ENCODE measurements at regions not wholly inside any gene's neighbourhood (a gene's known extent, or its start where the extent isn't known, plus 50 kb on each side); places are given as distances from the start of the nearest gene placed in this dataset.
"Not testable (repeated sequence)": the region's sequence is repeated elsewhere in the genome, so short reads cannot be mapped to it uniquely, and the experiment has no call there.

- TF ChIP-seq FOXM1 (IDR thresholded peaks at IDR 0.05; ENCODE audit: borderline replicate concordance): no peak
- TF ChIP-seq TARDBP (IDR thresholded peaks at IDR 0.05): no peak
- no peak for TF ChIP-seq PKNOX1 (IDR thresholded peaks at IDR 0.05)
- TF ChIP-seq ARNT (IDR thresholded peaks at IDR 0.05): no peak
- TF ChIP-seq L3MBTL2 (conservative IDR thresholded peaks at IDR 0.05): no peak
- no peak for TF ChIP-seq NFRKB (IDR thresholded peaks at IDR 0.05)
- no peak for TF ChIP-seq ZNF384 (IDR thresholded peaks at IDR 0.05)
- no peak for TF ChIP-seq FOXA1 (IDR thresholded peaks at IDR 0.05)
- TF ChIP-seq ELF4 (IDR thresholded peaks at IDR 0.05): no peak
- TF ChIP-seq CTBP1 (IDR thresholded peaks at IDR 0.05; ENCODE audit: borderline replicate concordance): no peak
- TF ChIP-seq SP1 (IDR thresholded peaks at IDR 0.05): no peak
- no peak for DNase-seq (ENCODE audit: extremely low spot score)
- ChIA-PET POLR2A (no interaction called here), CTCF (no interaction called here)
Measured at GRCh38 chr3:59189526-59189925, 139.7 kb upstream of the CFAP20DC start.

GRCh38 chr3:59186725-59187124 lies 136.9 kb upstream of the CFAP20DC start:
- CTCF ChIA-PET: no interaction called here
- POLR2A ChIA-PET: no interaction called here
- TF ChIP-seq L3MBTL2 (conservative IDR thresholded peaks at IDR 0.05) (no peak), PKNOX1 (IDR thresholded peaks at IDR 0.05) (no peak)
- no peak for DNase-seq (ENCODE audit: extremely low spot score)

- POLR2A ChIA-PET: no interaction called here
- no peak for DNase-seq (ENCODE audit: extremely low spot score)
- CTCF ChIA-PET: no interaction called here
- TF ChIP-seq NFRKB (IDR thresholded peaks at IDR 0.05) (no peak), TARDBP (IDR thresholded peaks at IDR 0.05) (no peak), CTBP1 (IDR thresholded peaks at IDR 0.05; ENCODE audit: borderline replicate concordance) (no peak), SUZ12 (IDR thresholded peaks at IDR 0.05) (no peak)
Measured at GRCh38 chr3:59185591-59186369, 136.0 kb upstream of the CFAP20DC start.

- CTCF ChIA-PET: no interaction called here
Measured at GRCh38 chr3:59180006-59180405, 130.2 kb upstream of the CFAP20DC start.

GRCh38 chr3:59178698-59179097 lies 128.9 kb upstream of the CFAP20DC start:
- no peak for TF ChIP-seq TARDBP (IDR thresholded peaks at IDR 0.05)
- TF ChIP-seq SP1 (IDR thresholded peaks at IDR 0.05): no peak
- no peak for TF ChIP-seq LEF1 (IDR thresholded peaks at IDR 0.05; ENCODE audit: borderline replicate concordance)
- TF ChIP-seq FOXK2 (IDR thresholded peaks at IDR 0.05): no peak
- TF ChIP-seq ZNF384 (IDR thresholded peaks at IDR 0.05): no peak
- no peak for TF ChIP-seq HDGF (IDR thresholded peaks at IDR 0.05; ENCODE audit: borderline replicate concordance)
- TF ChIP-seq FOXA1 (IDR thresholded peaks at IDR 0.05): no peak
- TF ChIP-seq BHLHE40 (IDR thresholded peaks at IDR 0.05; ENCODE audit: borderline replicate concordance): no peak
- no peak for TF ChIP-seq NFRKB (IDR thresholded peaks at IDR 0.05)
- no peak for TF ChIP-seq ELF4 (IDR thresholded peaks at IDR 0.05)
- no peak for TF ChIP-seq L3MBTL2 (conservative IDR thresholded peaks at IDR 0.05)
- POLR2A ChIA-PET: no interaction called here
- no peak for DNase-seq (ENCODE audit: extremely low spot score)
- CTCF ChIA-PET: no interaction called here

More at GRCh38 chr3:59180006-59180405, 130.2 kb upstream of the CFAP20DC start:
- TF ChIP-seq ARNT (IDR thresholded peaks at IDR 0.05) (no peak), NFRKB (IDR thresholded peaks at IDR 0.05) (no peak), FOXA1 (IDR thresholded peaks at IDR 0.05) (no peak), SP1 (IDR thresholded peaks at IDR 0.05) (no peak), SUZ12 (IDR thresholded peaks at IDR 0.05) (no peak), FOXM1 (IDR thresholded peaks at IDR 0.05; ENCODE audit: borderline replicate concordance) (no peak), LEF1 (IDR thresholded peaks at IDR 0.05; ENCODE audit: borderline replicate concordance) (no peak), TARDBP (IDR thresholded peaks at IDR 0.05) (no peak), BHLHE40 (IDR thresholded peaks at IDR 0.05; ENCODE audit: borderline replicate concordance) (no peak), FOXK2 (IDR thresholded peaks at IDR 0.05) (no peak), CTBP1 (IDR thresholded peaks at IDR 0.05; ENCODE audit: borderline replicate concordance) (no peak)
- POLR2A ChIA-PET: no interaction called here
- peak; percentile 6 for DNase-seq (ENCODE audit: extremely low spot score)

- CTCF ChIA-PET: no interaction called here
- TF ChIP-seq LEF1 (IDR thresholded peaks at IDR 0.05; ENCODE audit: borderline replicate concordance) (no peak), BHLHE40 (IDR thresholded peaks at IDR 0.05; ENCODE audit: borderline replicate concordance) (no peak), TARDBP (IDR thresholded peaks at IDR 0.05) (no peak), FOXA1 (IDR thresholded peaks at IDR 0.05) (no peak), ZNF384 (IDR thresholded peaks at IDR 0.05) (no peak), HDGF (IDR thresholded peaks at IDR 0.05; ENCODE audit: borderline replicate concordance) (no peak), PKNOX1 (IDR thresholded peaks at IDR 0.05) (no peak), ELF4 (IDR thresholded peaks at IDR 0.05) (no peak), FOXM1 (IDR thresholded peaks at IDR 0.05; ENCODE audit: borderline replicate concordance) (no peak), SP1 (IDR thresholded peaks at IDR 0.05) (no peak), ARNT (IDR thresholded peaks at IDR 0.05) (no peak), L3MBTL2 (conservative IDR thresholded peaks at IDR 0.05) (no peak), SUZ12 (IDR thresholded peaks at IDR 0.05) (no peak), CTBP1 (IDR thresholded peaks at IDR 0.05; ENCODE audit: borderline replicate concordance) (no peak), FOXK2 (IDR thresholded peaks at IDR 0.05) (no peak), NFRKB (IDR thresholded peaks at IDR 0.05) (no peak)
- POLR2A ChIA-PET: no interaction called here
- no peak for DNase-seq (ENCODE audit: extremely low spot score)
Measured at GRCh38 chr3:59171491-59171890, 121.7 kb upstream of the CFAP20DC start.

- POLR2A ChIA-PET; DNase-seq (ENCODE audit: extremely low spot score); CTCF ChIA-PET: not testable (repeated sequence)
Measured at GRCh38 chr3:59170166-59170565, 120.3 kb upstream of the CFAP20DC start.
